GM18499 (cell line): ENCODE measurements at regions not wholly inside any gene's neighbourhood (a gene's known extent, or its start where the extent isn't known, plus 50 kb on each side); places are given as distances from the start of the nearest gene placed in this dataset.

Experiments used
- ATAC-seq: cut with Tn5 transposase; IDR thresholded peaks from one replicate; pipeline ENCODE4 v1.9.1; 2021; ENCODE audit warnings: moderate number of reproducible peaks; ENCODE audit not compliant: insufficient read depth, unreplicated experiment

DNA sequence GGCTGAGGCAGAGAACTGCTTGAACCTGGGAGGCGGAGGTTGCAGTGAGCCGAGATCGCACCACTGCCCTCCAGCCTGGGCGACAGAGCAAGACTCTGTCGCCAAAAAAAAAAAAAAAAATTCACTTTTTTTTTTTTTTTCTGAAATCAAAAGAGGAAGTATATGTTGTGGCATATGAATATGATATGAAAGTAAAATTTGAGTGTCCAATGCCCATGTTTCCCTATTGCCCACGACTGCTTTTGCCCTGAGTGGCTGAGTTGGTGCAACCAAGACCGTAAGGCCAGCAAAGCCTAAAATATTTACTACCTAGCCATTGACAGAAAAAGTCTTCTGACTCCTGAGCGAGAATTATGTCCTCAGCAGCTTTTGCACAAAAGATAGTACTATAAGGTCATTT is 101.7 kb upstream of the PARP11 start:
- no peak for ATAC-seq

DNA sequence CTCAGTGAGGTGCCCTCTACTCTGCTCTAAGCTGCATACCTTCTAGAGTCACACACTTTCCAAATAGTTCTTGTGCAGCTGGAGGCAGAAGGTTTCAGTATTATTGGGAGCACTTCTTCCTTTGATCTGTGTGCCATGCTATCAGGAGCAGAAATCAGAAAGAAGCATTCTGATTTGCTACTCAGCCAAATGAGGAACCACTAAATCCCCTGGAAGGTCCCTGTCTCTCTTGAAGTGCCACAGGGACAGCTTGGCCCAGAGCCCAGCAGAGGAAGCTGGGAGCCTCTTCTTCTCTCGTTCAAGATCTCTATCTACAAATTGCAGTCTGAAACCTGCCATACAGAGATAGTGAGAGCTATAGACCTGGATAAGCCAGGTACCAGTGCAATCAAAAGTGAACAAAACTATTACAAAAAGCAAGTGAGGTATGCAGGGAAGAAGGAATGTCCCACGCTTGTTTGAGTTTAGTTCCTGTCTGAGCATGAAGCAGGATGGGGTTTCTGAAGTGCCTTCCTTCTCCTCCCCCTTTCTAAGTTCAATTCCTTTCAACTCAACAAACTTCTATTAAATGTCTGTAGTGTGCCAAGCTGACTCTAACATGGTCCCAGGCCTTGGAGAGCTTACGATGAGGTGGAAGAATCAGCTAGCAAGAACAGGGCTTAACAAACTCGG is 100.9 kb upstream of the PARP11 start:
- no peak for ATAC-seq

DNA sequence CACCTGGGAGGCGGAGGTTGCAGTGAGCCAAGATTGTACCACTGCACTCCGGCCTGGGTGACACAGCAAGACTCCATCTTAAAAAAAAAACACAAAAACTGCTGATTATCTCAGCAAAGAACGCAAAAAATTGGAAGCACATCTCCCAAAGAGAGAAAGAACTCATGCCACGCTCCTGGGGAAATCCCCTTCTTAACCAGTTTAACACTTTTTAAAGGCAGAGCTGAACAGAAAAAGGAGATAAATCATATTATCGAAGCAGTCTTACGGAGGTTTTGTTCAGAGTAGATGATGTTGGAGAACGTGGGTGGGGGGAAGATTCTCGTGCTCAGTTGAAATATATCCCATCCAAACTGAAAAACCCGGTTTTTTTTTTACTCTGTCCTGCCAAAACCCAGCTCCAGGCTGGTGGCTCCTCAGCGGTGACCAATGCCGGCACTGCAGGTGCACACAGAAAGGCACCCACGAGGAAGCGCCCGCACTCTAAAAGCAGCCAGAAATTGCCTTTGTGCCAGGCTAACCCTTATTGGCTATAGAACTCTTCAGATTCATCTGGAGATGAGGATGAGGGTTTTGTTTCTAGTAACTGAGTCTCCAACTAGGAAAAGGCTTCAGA is 100.2 kb upstream of the PARP11 start:
- ATAC-seq: no peak

DNA sequence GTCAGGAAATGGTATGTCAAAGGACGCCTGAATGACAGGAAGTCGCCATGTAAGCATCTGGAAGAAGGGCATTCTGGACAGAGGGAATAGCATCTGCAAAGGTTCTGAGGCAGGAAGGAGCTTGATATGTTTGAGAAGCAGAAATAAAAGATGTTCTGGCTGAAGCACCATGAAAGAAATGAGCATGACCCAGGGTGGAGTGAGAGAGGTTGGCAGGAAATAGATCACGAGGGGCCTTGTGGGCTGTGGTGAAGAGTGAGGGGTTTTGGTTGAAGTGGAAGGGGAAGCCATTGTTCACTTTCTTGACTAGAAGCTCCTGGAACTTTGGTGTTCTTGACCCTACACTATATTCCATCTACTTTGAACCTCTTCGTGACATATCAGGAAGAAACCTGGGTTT is 99.4 kb upstream of the PARP11 start:
- no peak for ATAC-seq

DNA sequence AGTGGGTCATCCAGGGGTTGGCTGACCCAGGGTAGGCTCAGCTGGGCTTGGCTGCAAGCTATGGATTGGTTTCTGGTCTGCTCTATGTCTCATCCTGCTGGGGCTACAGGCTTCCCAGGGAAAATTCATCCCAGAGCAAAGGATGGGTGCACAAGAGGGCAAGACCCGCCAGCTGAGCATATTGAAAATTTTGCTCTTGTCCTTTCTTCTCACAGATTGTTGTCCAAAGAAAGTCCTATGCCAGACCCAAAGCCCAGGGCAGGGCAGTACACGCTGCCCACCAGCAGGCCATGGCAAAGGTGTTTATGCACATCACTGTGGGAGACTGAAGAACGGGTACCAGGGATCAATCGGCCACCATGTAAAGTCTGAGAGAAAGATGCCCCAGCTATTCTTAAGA is 95.3 kb upstream of the PARP11 start:
- no peak for ATAC-seq

DNA sequence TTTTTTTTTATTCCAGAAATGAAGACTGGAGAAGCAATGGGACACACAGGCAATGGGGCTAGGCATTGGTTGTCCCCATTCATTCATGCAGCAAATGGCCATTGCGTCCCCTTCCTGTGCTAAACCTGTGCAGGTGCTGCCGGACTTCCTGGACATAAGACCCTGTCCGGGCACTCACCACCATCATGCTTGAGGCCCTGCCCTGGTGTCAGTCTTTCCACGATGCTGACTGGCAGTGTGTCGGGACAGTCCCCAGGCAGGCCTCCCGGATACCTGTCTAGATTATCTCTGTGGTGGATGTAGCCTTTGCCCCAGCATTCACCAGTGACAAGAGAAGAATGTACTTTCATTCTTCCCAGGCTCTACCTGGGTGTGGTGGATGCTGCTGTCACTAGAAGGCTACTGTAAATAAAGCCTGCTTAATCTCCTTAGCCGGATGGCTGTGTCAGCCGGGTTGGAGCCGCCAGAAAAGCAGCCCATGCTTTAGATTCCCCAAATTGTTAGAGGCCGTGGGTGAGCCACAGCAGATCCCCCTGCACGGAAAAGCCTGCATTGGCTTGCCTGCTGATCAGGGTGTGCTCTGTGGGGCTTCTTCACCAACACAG is 94.5 kb upstream of the PARP11 start:
- ATAC-seq: no peak

DNA sequence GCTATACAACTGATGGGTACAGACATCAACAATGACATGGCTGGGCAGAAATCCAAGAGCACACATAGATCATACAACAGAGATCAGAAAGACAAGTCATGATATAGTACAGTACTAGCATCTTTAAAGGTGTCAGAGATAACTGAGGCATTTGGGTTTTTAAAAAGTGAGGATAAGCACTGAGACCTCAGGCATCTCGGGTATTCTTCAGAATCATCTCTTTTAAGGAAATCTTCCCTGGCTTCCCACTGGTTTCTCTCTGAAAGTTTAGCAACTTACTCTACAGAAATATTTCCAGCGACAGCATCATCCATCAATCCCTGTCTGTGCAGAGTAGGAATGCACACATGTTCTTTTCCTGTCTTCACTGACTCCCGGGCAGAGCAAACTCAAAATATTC is 93.2 kb upstream of the PARP11 start:
- no peak for ATAC-seq

DNA sequence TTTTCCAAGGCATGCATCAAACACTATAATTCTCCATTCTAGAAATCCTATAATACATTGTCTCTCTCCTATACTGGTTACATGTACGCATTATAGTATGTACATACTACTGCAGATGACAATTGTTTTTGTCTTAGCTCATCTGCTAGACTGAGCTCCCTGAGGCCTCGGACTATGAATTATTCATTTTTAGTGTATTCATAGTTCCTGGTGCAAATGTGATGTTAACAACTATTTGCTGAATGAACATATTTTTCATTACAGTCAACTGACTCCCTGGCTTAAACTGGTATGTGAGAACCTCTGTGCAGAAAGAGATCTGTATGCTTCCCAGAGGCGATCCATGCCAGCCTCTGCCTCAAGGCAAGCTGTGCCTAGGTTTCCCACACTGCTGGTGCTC is 91.8 kb upstream of the PARP11 start:
- no peak for ATAC-seq

DNA sequence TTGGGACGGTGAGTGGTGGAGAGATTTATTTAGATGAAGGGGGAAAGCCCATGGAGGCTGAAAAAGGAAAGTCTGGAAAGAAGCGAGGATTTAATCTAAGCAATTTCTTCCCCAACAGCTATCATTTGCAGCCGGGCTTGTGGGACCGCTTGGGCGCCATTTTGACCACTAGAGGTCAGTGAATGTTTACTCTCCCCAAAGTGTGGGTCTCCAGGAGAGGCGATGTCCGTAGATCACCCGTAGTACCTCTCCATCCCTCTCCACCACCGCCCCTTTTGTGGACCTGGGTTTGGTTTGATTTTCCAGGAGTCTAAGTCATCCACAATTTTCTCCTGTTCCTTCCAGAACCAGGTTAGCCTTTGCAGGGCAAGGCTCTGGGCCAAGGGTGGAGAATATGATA is 91.2 kb upstream of the PARP11 start:
- no peak for ATAC-seq

DNA sequence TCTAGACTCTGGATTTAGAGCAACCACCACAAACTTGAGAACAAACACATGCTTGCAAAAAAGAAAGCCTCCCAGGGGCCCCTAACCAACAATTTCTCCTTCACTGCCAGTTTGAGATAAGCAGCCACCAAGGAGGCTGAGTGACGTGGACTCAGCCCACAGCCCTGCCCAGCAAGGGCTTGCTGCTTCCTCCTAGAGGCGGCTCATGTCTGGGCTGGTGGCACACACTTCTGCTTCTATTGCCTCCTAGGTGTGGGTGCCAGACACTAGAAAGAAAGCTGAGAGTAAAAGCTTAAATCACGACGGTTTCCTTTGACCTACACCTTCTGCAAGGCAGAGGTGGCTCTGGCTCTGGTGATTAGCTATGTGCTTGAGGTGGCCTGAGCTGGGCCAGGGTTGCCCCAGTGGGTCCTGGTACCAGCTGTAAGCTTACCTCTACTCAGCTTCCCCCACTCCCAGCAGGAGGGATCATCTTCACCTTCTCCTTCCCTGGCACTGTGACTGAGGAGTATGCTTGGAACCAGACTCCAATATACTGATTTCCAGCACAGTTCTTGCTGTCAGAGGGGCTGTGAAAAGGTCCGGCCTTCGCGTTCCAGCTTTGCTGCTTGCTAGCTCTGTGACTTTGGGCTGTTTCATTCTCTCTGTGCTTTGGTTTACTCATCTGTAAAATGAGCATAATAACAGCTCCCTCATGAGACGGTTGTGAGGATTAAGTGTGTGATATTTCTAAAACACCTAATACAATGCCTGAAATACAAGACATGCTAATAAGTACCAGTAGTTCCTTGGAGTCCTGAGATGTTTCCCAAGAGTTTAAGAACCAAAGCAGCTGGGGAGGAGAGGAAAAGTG is 89.7 kb upstream of the PARP11 start:
- ATAC-seq: no peak

DNA sequence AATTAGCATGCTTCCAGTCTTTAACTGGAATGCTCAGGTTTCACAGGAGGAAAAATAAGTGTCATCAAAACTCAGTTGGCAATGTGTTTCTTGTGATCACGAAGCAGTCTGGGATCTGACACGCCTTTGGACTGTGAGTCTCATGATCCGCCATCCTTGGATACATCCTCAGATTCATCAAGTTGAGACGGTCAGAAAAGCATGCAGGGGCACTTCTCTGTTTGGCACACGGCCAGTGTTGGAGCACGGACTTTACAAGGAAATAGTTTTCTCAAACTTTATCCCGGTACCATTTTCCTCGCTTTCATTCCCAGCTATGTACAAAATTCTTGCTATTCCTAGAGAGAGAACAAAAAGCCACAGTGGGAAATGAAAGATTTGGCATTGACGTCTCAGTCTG is 88.4 kb upstream of the PARP11 start:
- ATAC-seq: no peak

DNA sequence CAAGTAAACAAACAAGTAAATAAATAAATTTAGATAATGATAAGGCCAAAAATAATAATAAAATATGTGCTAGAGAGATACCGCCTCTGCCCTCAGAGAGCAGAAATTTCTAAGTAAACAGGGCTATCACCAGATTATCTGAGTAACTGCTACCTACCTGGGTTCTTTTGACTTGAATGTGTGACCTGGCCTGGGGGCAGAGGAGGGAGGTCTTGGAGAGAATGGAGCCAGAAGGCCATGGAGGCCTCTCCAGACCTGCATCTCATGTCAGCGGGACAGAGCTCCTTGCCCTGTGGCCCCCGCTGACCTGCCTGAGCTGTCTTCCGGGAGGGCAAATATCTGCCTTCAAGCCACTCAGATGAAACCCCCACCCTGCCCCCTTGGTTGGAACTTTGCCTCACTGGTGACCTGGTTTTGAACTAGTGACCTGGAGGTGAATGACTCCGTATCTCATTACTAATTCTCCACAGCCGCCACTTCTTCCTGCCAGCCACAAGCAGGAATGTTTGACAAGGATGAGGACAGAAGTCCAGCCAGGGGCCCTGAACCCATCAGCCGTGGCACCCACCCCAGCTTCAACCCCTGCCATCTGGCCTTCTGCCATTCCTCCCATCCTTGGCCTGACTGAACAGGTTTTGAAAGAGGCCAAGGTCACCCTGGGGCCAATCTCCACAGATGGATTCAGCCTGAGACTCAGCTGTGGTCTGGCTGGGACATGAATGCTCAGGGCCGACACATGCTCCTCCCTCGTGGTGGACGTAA is 86.8 kb upstream of the PARP11 start:
- ATAC-seq: no peak

DNA sequence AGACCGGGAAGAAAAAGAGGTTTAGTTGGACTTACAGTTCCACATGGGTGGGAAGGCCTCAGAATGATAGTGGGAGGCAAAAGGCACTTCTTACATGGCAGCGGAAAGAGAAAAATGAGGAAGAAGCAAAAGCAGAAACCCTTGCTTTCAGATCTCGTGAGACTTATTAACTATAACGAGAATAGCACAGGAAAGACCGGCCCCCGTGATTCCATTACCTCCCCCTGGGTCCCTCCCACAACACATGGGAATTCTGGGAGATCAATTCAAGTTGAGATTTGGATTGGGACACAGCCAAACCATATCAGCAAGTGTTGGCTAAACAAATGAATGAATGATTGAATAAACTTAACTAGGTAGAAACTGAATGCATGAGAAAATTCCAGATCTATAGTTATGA is 85.3 kb upstream of the PARP11 start:
- no peak for ATAC-seq

DNA sequence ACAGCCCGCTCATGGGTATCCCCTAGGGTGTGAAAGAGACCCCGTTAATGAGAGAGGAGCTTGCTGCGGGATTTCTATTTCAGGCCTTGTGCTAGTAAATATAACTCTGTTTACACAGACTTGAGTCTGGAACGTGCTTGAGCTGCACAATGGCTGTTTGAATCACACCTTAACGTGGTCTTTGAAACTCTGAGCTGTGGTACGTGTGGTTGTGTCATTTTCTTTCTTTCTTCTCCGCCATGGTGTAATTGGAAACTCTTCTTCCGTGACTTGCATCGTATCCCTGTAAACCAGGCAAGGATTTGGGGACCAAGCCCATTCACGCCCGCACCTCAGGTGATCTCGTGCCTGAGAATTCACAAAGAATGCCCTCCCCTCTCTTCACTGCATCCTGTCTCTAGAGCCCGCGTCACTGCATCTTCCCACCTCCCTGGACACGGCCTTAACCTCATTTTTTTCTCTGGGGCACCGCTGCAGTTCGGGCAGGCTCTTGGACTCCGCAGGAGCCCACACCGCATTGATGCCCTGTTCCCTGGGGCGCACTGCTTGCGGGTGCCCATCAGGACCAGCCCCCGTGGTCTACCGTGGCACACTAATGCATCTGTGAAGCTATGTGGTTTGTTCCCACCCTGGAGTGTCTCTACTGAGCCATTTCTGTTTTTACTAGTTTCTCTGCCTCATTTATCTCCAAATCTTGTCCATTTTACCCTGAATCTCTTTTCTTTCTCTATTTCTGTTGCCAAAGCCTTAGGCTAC is 78.4 kb upstream of the PARP11 start:
- ATAC-seq: no peak

DNA sequence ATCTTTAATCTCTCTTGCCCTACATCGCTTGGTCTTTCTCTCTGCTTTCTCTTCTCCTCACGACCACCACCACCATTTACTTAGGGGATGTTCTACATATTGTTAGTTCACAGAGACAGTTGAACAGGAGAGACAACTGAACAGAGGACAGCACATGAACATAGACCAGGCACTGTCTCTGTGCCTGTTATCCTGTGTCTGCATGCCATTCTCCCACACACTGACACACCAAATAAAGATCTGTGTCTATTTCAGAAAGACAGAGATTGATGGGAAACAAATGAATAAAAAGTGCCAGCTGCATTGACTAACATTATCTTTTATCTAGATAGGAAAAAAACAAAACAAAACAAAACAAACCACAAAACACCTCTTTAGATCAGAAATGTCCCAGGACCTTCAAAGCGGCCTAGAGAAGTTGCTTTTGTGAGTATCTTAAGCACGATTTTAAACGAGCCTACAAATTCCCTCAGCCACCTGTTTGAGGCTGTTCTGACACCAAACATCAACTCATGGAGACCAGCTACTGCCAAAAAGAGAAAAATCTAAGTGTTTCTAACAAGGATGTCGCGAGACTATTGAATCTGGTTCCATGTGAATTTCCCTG is 77.6 kb upstream of the PARP11 start:
- no peak for ATAC-seq

DNA sequence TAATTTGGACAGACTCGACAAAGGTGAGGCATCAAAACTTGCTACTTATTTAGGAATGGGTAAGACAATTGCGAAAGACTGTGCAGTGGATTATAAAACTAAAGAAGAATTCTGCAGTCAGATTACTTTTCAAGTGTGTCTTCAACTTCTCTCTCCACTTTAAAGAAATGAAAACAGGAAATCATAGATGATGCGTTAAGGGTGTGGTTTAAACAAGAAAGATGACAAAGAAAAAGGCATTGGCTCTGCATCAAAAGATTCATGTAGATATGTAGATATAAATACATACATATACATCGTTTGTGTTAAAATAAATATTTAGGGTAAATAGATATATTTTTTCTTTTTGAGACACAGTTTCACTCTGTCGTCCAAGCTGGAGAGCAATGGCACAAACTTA is 74.6 kb upstream of the PARP11 start:
- ATAC-seq: no peak

DNA sequence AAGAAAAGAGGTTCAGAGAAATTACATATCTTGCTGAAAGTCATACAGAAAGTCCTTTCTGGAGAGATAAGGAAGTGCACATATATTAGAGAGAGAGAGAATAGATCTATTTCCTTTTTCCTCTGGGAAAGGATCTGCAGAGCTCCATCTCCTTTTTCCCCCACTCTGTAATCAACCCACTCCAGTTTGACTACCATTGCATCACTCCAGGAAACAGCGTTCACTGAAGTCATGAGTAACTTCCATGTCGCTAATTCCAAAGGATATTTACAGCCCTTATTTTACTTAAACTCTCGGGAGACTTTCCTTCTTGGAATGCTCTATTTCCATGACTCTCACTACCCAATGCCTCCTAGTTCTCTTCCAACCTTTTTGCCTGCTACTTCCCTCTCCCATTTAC is 72.5 kb upstream of the PARP11 start:
- no peak for ATAC-seq

DNA sequence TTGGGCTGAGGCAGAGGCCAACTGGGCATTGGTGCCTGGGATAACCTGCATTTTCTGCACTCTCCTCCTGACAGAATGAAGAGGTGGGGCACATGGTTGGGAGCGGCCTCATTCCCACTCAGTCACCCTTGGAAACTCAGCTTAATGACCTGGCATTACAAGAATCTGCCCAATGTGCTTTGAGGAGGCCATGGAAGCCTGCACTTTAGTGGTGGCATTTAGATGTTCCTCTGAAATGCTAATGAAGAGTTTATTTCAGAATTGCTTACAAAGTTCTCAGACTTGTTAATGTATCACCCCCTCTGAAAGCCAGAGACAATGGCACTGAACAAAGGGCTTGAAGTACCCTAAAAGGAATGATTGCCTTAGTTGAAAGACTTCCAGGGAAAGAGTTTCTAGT is 71.4 kb upstream of the PARP11 start:
- ATAC-seq: no peak

DNA sequence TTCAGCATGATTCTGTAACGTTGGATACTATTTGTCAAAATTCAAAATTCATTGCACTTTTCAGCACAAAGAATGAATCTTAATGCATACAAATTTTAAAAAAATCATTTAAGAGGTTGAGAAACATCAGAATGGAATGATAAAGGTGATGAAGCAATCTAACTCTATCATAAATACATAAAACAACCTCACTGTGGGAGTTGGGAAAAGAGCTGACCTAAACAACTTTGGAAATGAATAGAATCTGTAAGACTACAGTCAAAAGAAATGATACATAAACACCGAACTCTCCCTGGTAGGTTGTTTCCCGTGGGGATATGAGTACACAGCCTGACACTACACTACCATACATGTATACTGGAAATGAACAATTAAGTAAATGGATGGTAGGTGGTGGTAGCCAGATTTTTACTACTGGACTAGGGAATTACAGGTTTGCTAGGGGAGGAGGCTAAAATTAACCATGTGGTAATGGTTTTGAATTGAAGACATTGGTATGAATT is 64.9 kb upstream of the PARP11 start:
- no peak for ATAC-seq
